CD14-positive monocyte (primary cell): ENCODE measurements at regions not wholly inside any gene's neighbourhood (a gene's known extent, or its start where the extent isn't known, plus 50 kb on each side); places are given as distances from the start of the nearest gene placed in this dataset.

ENCODE experiments used
- DNase-seq, 3 donors: peaks; one replicate each; pipeline ENCODE4 v3.0.0-alpha.2; 2011 to 2022
- H2AFZ ChIP-seq: 2 replicates; pipeline ENCODE4 v1.6.0; 2012; ENCODE audit warnings: mild to moderate bottlenecking, low read depth, low read length, inconsistent platforms; ENCODE audit not compliant: insufficient read depth, poor library complexity, severe bottlenecking
- H3K27ac ChIP-seq, 2 donors: 1 replicate in 1 of 2; 2 replicates in 1 of 2; pipeline ENCODE4 v1.5.1; 2012 to 2013; ENCODE audit warnings: low read length in 2 of 2, control low read depth in 1 of 2, inconsistent platforms in 1 of 2, low read depth in 1 of 2, mild to moderate bottlenecking in 1 of 2
- H3K27me3 ChIP-seq, 2 donors: one replicate each; pipeline versions ENCODE4 v1.6.0 to v1.6.1; 2011 to 2013; ENCODE audit warnings: low read length in 2 of 2; ENCODE audit not compliant: control insufficient read depth in 2 of 2, insufficient read depth in 2 of 2
- H3K36me3 ChIP-seq, 2 donors: replicated peaks in 1 of 2; 1 replicate in 1 of 2; 2 replicates in 1 of 2; pipeline versions ENCODE4 v1.5.1 to v1.6.1; 2012 to 2013; ENCODE audit warnings: low read length in 2 of 2, control low read depth in 1 of 2, inconsistent platforms in 1 of 2, mild to moderate bottlenecking in 1 of 2; ENCODE audit not compliant: insufficient read depth in 2 of 2, control insufficient read depth in 1 of 2
- H3K4me1 ChIP-seq, 2 donors: 1 replicate in 1 of 2; 2 replicates in 1 of 2; pipeline versions ENCODE4 v1.5.1 to v1.6.1; 2012 to 2013; ENCODE audit warnings: low read length in 2 of 2, control low read depth in 1 of 2, inconsistent platforms in 1 of 2, mild to moderate bottlenecking in 1 of 2, moderate library complexity in 1 of 2; ENCODE audit not compliant: insufficient read depth in 2 of 2, control insufficient read depth in 1 of 2
- H3K4me2 ChIP-seq: replicated peaks from 2 replicates; pipeline ENCODE3; 2012; ENCODE audit warnings: low read length, moderate library complexity, mild to moderate bottlenecking; ENCODE audit not compliant: poor library complexity, severe bottlenecking; ENCODE audit errors: extremely low read depth
- H3K4me3 ChIP-seq, 3 experiments: fragments of 200-600 bp in 1 of 3; sonication (generic) in 1 of 3; replicated peaks in 1 of 3; 1 replicate in 2 of 3; 2 replicates in 1 of 3; pipeline ENCODE4 v1.5.1; 2011 to 2013; ENCODE audit warnings: low read length in 3 of 3, mild to moderate bottlenecking in 3 of 3, control low read depth in 2 of 3, low read depth in 2 of 3, inconsistent platforms in 1 of 3, moderate library complexity in 1 of 3
- H3K79me2 ChIP-seq: 2 replicates; pipeline ENCODE4 v1.6.0; 2012; ENCODE audit warnings: mild to moderate bottlenecking, control low read depth, inconsistent platforms, low read length, moderate library complexity; ENCODE audit not compliant: insufficient read depth
- H3K9ac ChIP-seq: 2 replicates; pipeline ENCODE4 v1.6.0; 2017; ENCODE audit warnings: low read length, mild to moderate bottlenecking; ENCODE audit not compliant: insufficient read depth, poor library complexity, severe bottlenecking
- H3K9me3 ChIP-seq, 2 donors: replicated peaks in 1 of 2; 1 replicate in 1 of 2; 2 replicates in 1 of 2; pipeline versions ENCODE4 v1.5.1 to v1.6.1; 2012 to 2013; ENCODE audit warnings: low read length in 2 of 2, control low read depth in 1 of 2; ENCODE audit not compliant: control insufficient read depth in 1 of 2, insufficient read depth in 1 of 2
- H4K20me1 ChIP-seq: 2 replicates; pipeline ENCODE4 v1.6.0; 2012; ENCODE audit warnings: mild to moderate bottlenecking, low read length, control low read depth, moderate library complexity; ENCODE audit not compliant: insufficient read depth
- H3K27ac Mint-ChIP-seq, 7 donors: one replicate each; pipeline ENCODE4 v1.8.0; 2020; ENCODE audit warnings: mild to moderate bottlenecking in 7 of 7, mixed read lengths in 7 of 7, moderate library complexity in 6 of 7, inconsistent platforms in 2 of 7
- H3K27me3 Mint-ChIP-seq, 3 donors: one replicate each; pipeline ENCODE4 v1.8.0; 2021 to 2022; ENCODE audit warnings: low read depth in 3 of 3, mild to moderate bottlenecking in 3 of 3, mixed read lengths in 3 of 3, moderate library complexity in 3 of 3, inconsistent platforms in 1 of 3
- H3K36me3 Mint-ChIP-seq, 2 donors: one replicate each; pipeline ENCODE4 v1.8.0; 2020; ENCODE audit warnings: mixed read lengths in 2 of 2, inconsistent platforms in 1 of 2, mild to moderate bottlenecking in 1 of 2
- H3K4me1 Mint-ChIP-seq: one replicate; pipeline ENCODE4 v1.8.0; 2020; ENCODE audit warnings: mild to moderate bottlenecking, mixed read lengths
- H3K4me3 Mint-ChIP-seq, 2 donors: one replicate each; pipeline ENCODE4 v1.8.0; 2020; ENCODE audit warnings: mild to moderate bottlenecking in 2 of 2, mixed read lengths in 2 of 2, moderate library complexity in 1 of 2
- H3K9me3 Mint-ChIP-seq, 7 donors: one replicate each; pipeline ENCODE4 v1.8.0; 2020 to 2022; ENCODE audit warnings: mixed read lengths in 7 of 7, mild to moderate bottlenecking in 6 of 7, moderate library complexity in 6 of 7, inconsistent platforms in 2 of 7
- CTCF ChIP-seq: fragments of 200-600 bp; IDR thresholded peaks from one replicate; pipeline ENCODE4 v1.8.0; 2022; ENCODE audit warnings: antibody characterized with exemption, mild to moderate bottlenecking
- WGBS: methylation state at CpG from one replicate; pipeline ENCODE4 v1.1.5; 2013; ENCODE audit warnings: missing lambda C conversion rate; ENCODE audit not compliant: insufficient coverage; 5-methylcytosine and 5-hydroxymethylcytosine counted together
- intact Hi-C, 2 donors: fragments of 100-400 bp; cut with micrococcal nuclease; formaldehyde crosslinking; loops; one replicate each; pipeline versions ENCODE4 v1.15.0 to v1.15.1; 2023

- intact Hi-C loops, result loop anchor here in 1 of 2 donors (10.0 kb wide), 1 partner anchor 48 kb away; no protein-coding TSS in a partner anchor
- peak in 2 of 3 donors; percentile 32 to 51 for DNase-seq
- Histone ChIP-seq H4K20me1 (no peaks in the 10 kb centered on the region), H3K4me2 (peak overlapping the region; percentile 52), H3K9me3 (no peaks in the 10 kb centered on the region), H3K9ac (no peak overlapping the region), H3K4me3 (peak overlapping the region in 1 of 3 experiments; percentile 43), H3K4me1 (peaks cover 55 to 56% of the 10 kb centered on the region in 2 donors), H3K27me3 (no peaks in the 10 kb centered on the region), H2AFZ (no peak overlapping the region), H3K36me3 (no peaks in the 10 kb centered on the region), H3K79me2 (no peaks in the 10 kb centered on the region), H3K27ac (peak overlapping the region in 1 of 2 donors; percentile 63)
- peaks cover 0 to 6% (median 5%) of the 10 kb centered on the region in 3 donors for H3K27me3 Mint-ChIP-seq
- WGBS, result no CpG with 5 or more reads among the region's 2 CpGs
- H3K36me3 Mint-ChIP-seq, result no peaks in the 10 kb centered on the region
- H3K27ac Mint-ChIP-seq, result peak overlapping the region; percentile 43 to 86 (median 69)
- H3K4me1 Mint-ChIP-seq, result peaks cover 63% of the 10 kb centered on the region
- no peak for TF ChIP-seq CTCF
- peaks cover 0 to 2% (median 0%) of the 10 kb centered on the region in 7 donors for H3K9me3 Mint-ChIP-seq
- peak overlapping the region in 1 of 2 donors; percentile 40 for H3K4me3 Mint-ChIP-seq
Observed at GRCh38 chr2:215712871-215713790, 277.3 kb upstream of the FN1 start.

GRCh38 chr2:215712219-215712868 lies 276.5 kb upstream of the FN1 start:
- intact Hi-C loops, result loop anchor here in 1 of 2 donors (10.0 kb wide), 1 partner anchor 48 kb away; no protein-coding TSS in a partner anchor

More at GRCh38 chr2:215712219-215712868, 276.5 kb upstream of the FN1 start:
- no peaks in the 10 kb centered on the region for H4K20me1 ChIP-seq
- peak overlapping the region in 1 of 3 experiments; percentile 43 for H3K4me3 ChIP-seq
- H3K4me1 ChIP-seq, result peaks cover 49 to 52% of the 10 kb centered on the region in 2 donors
- peaks cover 0 to 5% (median 0%) of the 10 kb centered on the region in 7 donors for H3K9me3 Mint-ChIP-seq
- H2AFZ ChIP-seq, result no peak overlapping the region
- WGBS, result 100% methylated on average over 1 of the region's 3 CpGs
- H3K27ac Mint-ChIP-seq, result peak overlapping the region; percentile 25 to 86 (median 52)
- no peak for DNase-seq
- H3K79me2 ChIP-seq, result no peaks in the 10 kb centered on the region
- H3K9ac ChIP-seq, result no peak overlapping the region
- H3K4me3 Mint-ChIP-seq, result no peak overlapping the region
- peaks cover 0 to 6% (median 5%) of the 10 kb centered on the region in 3 donors for H3K27me3 Mint-ChIP-seq
- no peaks in the 10 kb centered on the region for H3K36me3 ChIP-seq
- peak overlapping the region in 1 of 2 donors; percentile 43 for H3K27ac ChIP-seq
- no peaks in the 10 kb centered on the region for H3K36me3 Mint-ChIP-seq
- H3K4me2 ChIP-seq, result peak overlapping the region; percentile 52
- H3K4me1 Mint-ChIP-seq, result peaks cover 61% of the 10 kb centered on the region
- H3K9me3 ChIP-seq, result no peaks in the 10 kb centered on the region
- no peaks in the 10 kb centered on the region for H3K27me3 ChIP-seq
- no peak for TF ChIP-seq CTCF
